ENCODE measurements at regions not wholly inside any gene's neighbourhood (a gene's known extent, or its start where the extent isn't known, plus 50 kb on each side); places are given as distances from the start of the nearest gene placed in this dataset.

DNA sequence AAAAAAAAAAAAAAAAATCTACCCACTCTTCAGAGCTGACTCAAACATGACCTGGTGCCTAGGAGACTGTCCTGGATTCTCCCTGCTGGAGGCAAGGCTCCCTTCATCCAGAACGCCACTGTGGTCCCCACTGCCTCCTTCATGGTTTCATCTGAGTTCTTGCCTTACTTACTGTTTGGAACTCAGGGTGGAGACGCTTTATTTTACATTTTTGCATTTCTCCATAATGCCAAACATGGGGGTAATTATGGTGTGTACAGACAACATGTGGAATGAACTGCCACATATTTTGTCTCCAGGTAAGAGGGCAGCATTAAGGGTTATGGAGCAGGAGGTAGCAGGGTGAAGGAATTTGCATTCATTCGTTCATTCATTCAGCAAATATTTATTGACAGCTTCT lies 58.1 kb upstream of the KCNK12 start:
- no peak for TF ChIP-seq POLR2A (IDR thresholded peaks at IDR 0.05)
- TF ChIP-seq, protein P1, sequence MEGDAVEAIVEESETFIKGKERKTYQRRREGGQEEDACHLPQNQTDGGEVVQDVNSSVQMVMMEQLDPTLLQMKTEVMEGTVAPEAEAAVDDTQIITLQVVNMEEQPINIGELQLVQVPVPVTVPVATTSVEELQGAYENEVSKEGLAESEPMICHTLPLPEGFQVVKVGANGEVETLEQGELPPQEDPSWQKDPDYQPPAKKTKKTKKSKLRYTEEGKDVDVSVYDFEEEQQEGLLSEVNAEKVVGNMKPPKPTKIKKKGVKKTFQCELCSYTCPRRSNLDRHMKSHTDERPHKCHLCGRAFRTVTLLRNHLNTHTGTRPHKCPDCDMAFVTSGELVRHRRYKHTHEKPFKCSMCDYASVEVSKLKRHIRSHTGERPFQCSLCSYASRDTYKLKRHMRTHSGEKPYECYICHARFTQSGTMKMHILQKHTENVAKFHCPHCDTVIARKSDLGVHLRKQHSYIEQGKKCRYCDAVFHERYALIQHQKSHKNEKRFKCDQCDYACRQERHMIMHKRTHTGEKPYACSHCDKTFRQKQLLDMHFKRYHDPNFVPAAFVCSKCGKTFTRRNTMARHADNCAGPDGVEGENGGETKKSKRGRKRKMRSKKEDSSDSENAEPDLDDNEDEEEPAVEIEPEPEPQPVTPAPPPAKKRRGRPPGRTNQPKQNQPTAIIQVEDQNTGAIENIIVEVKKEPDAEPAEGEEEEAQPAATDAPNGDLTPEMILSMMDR (IDR thresholded peaks at IDR 0.05) = no peak
- no peak for TF ChIP-seq POLR2AphosphoS5 (IDR thresholded peaks at IDR 0.05)
